Psoas muscle (tissue), 7 donors: ENCODE measurements at regions not wholly inside any gene's neighbourhood (a gene's known extent, or its start where the extent isn't known, plus 50 kb on each side); places are given as distances from the start of the nearest gene placed in this dataset.

Experiments
- ATAC-seq, 4 donors: fragments of 200-7000 bp; cut with Tn5 transposase; one replicate each; pipeline ENCODE4 v1.9.1; 2020; ENCODE audit warnings: moderate library complexity in 3 of 4, mild to moderate bottlenecking in 2 of 4
- DNase-seq, 2 donors: peaks; one replicate each; pipeline ENCODE4 v3.0.0-alpha.2; 2020
- H3K27ac ChIP-seq: fragments of 200-600 bp; one replicate; pipeline ENCODE4 v1.8.0; 2022
- H3K27me3 ChIP-seq, 3 donors: fragments of 200-600 bp in 1 of 3; one replicate each; pipeline versions ENCODE4 v1.6.1 to v1.8.0; 2013 to 2022; ENCODE audit warnings: low read length in 2 of 3, mild to moderate bottlenecking in 2 of 3, moderate library complexity in 1 of 3; ENCODE audit not compliant: insufficient read depth in 3 of 3
- H3K36me3 ChIP-seq, 2 donors: fragments of 200-600 bp in 1 of 2; one replicate each; pipeline versions ENCODE4 v1.6.1 to v1.8.0; 2013 to 2022; ENCODE audit warnings: low read depth in 1 of 2, mild to moderate bottlenecking in 1 of 2, moderate library complexity in 1 of 2; ENCODE audit not compliant: insufficient read depth in 1 of 2
- H3K4me1 ChIP-seq: fragments of 200-600 bp; one replicate; pipeline ENCODE4 v1.8.0; 2022
- H3K4me3 ChIP-seq: fragments of 200-600 bp; one replicate; pipeline ENCODE4 v1.8.0; 2022; ENCODE audit warnings: mild to moderate bottlenecking
- H3K9me3 ChIP-seq: fragments of 200-600 bp; one replicate; pipeline ENCODE4 v1.8.0; 2022
- WGBS, 3 donors: extraction: QIAGEN DNeasy Blood & Tissue Kit; methylation state at CpG; one replicate each; pipeline versions ENCODE4 v1.1.6 to v1.1.7; 2013; 5-methylcytosine and 5-hydroxymethylcytosine counted together
- intact Hi-C, 2 donors: fragments of 100-400 bp; cut with DNase I; formaldehyde crosslinking; loops; one replicate each; pipeline versions ENCODE4 v1.11.0 to v1.14.2; 2022
- TF ChIP-seq, protein P1 (sequence below): fragments of 200-600 bp; IDR thresholded peaks from one replicate; pipeline ENCODE4 v1.8.0; 2022; ENCODE audit warnings: antibody characterized with exemption
- donor health status: healthy with polysubstance abuse.
- donor health status: DM: no; HTN: no; CAD: no; lungs with moderate emphysema.
- donor health status: Bipolar disorder and iron deficiency.
- donor health status: healthy.
- donor health status: DM: yes; HTN: yes; CAD: no.
- donor health status: DM: no; HTN: no; CAD: no.
- donor health status: DM: yes; HTN: yes; CAD: no.

DNA sequence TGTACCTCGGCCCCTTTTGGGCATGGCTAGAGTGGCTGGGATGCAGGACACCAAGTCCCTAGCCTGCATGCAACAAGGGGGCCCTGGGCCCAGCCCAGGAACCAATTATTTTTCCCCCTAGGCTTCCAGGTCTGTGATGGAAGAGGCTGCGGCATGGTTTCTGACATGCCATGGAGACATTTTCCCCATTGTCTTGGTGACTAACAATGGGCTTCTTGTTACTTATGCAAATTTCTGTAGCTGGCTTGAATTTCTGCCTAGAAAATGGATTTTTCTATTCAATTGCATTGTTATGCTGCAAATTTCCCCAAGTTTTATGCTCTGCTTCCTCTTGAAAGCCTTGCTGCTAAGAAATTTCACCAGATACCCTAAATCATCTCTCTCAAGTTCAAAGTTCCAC, 1269.6 kb upstream of the CITED2 start:
- 88 to 95% (median 88%) methylated on average over 2 of the region's 2 CpGs for WGBS, 3 donors
- H3K9me3 ChIP-seq: peaks cover 12% of the 10 kb centered on the region
- H3K4me1 ChIP-seq: no peaks in the 10 kb centered on the region
- H3K36me3 ChIP-seq: no peaks in the 10 kb centered on the region
- DNase-seq (no peak), ATAC-seq (no peak)
- H3K4me3 ChIP-seq: no peak overlapping the region
- no peaks in the 10 kb centered on the region for H3K27me3 ChIP-seq
- TF ChIP-seq, protein P1, sequence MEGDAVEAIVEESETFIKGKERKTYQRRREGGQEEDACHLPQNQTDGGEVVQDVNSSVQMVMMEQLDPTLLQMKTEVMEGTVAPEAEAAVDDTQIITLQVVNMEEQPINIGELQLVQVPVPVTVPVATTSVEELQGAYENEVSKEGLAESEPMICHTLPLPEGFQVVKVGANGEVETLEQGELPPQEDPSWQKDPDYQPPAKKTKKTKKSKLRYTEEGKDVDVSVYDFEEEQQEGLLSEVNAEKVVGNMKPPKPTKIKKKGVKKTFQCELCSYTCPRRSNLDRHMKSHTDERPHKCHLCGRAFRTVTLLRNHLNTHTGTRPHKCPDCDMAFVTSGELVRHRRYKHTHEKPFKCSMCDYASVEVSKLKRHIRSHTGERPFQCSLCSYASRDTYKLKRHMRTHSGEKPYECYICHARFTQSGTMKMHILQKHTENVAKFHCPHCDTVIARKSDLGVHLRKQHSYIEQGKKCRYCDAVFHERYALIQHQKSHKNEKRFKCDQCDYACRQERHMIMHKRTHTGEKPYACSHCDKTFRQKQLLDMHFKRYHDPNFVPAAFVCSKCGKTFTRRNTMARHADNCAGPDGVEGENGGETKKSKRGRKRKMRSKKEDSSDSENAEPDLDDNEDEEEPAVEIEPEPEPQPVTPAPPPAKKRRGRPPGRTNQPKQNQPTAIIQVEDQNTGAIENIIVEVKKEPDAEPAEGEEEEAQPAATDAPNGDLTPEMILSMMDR: no peak
- H3K27ac ChIP-seq: no peak overlapping the region
- intact Hi-C loops: no loop called here

DNA sequence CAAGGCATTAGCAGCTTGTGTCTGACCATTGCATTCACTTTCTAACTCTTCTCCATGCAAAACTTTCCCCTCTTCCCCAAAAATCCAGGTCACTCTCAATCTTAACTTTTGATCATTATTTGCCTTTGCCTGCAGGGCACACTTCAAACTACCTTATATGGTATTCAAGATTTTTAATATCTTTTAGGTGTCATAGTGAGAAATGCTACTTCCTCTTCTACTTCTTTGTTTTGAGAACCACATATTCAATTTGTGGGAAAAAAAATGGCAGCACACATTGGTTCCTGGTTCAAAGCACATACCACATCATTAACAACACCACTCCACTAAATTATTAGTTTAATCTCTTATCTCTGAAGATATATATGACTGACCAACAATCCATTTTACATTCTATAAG, 1267.0 kb upstream of the CITED2 start:
- no peak for DNase-seq
- no peak overlapping the region for H3K27ac ChIP-seq
- H3K9me3 ChIP-seq: peaks cover under 1% of the 10 kb centered on the region
- H3K4me1 ChIP-seq: no peaks in the 10 kb centered on the region
- no peaks in the 10 kb centered on the region for H3K36me3 ChIP-seq
- H3K4me3 ChIP-seq: no peak overlapping the region
- TF ChIP-seq, protein P1: no peak
- H3K27me3 ChIP-seq: no peaks in the 10 kb centered on the region
- ATAC-seq: no peak
- intact Hi-C loops: no loop called here

- Histone ChIP-seq H3K4me3 (no peak overlapping the region), H3K27ac (no peak overlapping the region), H3K27me3 (no peaks in the 10 kb centered on the region), H3K4me1 (no peaks in the 10 kb centered on the region), H3K9me3 (no peaks in the 10 kb centered on the region), H3K36me3 (no peaks in the 10 kb centered on the region)
- intact Hi-C loops: no loop called here
- WGBS, 3 donors: 38 to 65% (median 52%) methylated on average over 2 of the region's 2 CpGs
- ATAC-seq: no peak
- TF ChIP-seq, protein P1: no peak
- no peak for DNase-seq
These were observed 1262.5 kb upstream of the CITED2 start for GRCh38 chr6:140636908-140637402.

- no peak overlapping the region for H3K27ac ChIP-seq
- H3K36me3 ChIP-seq: no peaks in the 10 kb centered on the region
- DNase-seq (no peak), ATAC-seq (no peak)
- no peaks in the 10 kb centered on the region for H3K27me3 ChIP-seq
- no peaks in the 10 kb centered on the region for H3K9me3 ChIP-seq
- WGBS, 3 donors: 82 to 86% (median 83%) methylated on average over 11 of the region's 11 CpGs
- TF ChIP-seq, protein P1: no peak
- H3K4me3 ChIP-seq: no peak overlapping the region
- intact Hi-C loops: no loop called here
- H3K4me1 ChIP-seq: no peaks in the 10 kb centered on the region
These were observed 1261.9 kb upstream of the CITED2 start for GRCh38 chr6:140636271-140636907.

DNA sequence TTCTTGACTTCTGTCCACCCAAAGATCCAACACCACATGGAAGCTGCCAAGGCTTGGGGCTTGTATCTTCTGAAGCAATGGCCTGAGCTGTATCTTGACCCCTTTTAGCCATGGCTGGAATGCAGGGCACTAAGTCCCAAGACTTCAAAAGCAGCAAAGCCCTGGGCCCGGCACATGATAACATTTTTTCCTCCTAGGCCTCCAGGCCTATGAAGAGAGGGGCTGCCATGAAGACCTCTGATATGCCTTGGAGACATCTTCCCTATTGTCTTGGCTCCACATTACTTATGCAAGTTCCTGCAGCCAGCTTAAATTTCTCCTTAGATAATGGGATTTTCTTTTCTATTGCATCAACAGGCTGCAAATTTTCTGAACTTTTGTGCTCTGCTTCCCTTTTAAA, 1252.6 kb upstream of the CITED2 start:
- DNase-seq (no peak), ATAC-seq (no peak)
- no peaks in the 10 kb centered on the region for H3K36me3 ChIP-seq
- H3K27me3 ChIP-seq: no peaks in the 10 kb centered on the region
- 90 to 96% (median 94%) methylated on average over 1 of the region's 1 CpG for WGBS, 3 donors
- no peaks in the 10 kb centered on the region for H3K4me1 ChIP-seq
- H3K27ac ChIP-seq: no peak overlapping the region
- TF ChIP-seq, protein P1: no peak
- H3K4me3 ChIP-seq: no peak overlapping the region
- intact Hi-C loops: no loop called here
- peaks cover 12% of the 10 kb centered on the region for H3K9me3 ChIP-seq
